ENCODE measurements at regions not wholly inside any gene's neighbourhood (a gene's known extent, or its start where the extent isn't known, plus 50 kb on each side); places are given as distances from the start of the nearest gene placed in this dataset.

DNA sequence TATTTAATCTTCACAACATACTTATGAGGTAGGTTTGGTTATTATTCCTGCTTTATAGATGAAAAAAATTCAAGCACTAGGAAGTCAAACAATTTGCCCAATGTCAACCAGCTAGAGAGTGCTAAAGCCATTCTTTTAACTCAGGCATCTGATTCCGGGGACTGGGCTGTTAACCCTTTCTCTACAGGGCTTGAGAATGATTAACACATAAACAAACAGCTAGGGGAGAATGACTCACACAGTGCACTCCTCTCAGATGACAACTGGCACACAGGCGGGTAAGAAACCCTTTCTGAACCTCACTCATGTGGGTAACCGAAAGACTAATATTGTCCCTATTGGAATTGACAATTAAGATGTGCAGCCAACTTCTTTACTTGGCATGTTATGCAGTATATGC, 86.3 kb upstream of the FSHR start:
- 23% methylated on average over 3 of the region's 3 CpGs for WGBS (ENCODE audit: low lambda C conversion rate)
- POLR2A ChIA-PET: no interaction called here
- Histone ChIP-seq H3K27ac (ENCODE audit: low read depth in 2 of 2, low read length in 1 of 2) (no peak overlapping the region), H3K9ac (no peak overlapping the region), H3K4me2 (no peak overlapping the region), H3F3A (replicated peaks; ENCODE audit: insufficient read depth) (no peaks in the 10 kb centered on the region), H3K9me3 (no peaks in the 10 kb centered on the region), H3K4me3 (ENCODE audit: low read depth in 2 of 2, low read length in 1 of 2) (no peak overlapping the region), H3K9me2 (no peaks in the 10 kb centered on the region), H3K79me2 (ENCODE audit: insufficient read depth) (no peaks in the 10 kb centered on the region), H3K36me3 (replicated peaks in 1 of 2; ENCODE audit: control insufficient read depth in 1 of 2, insufficient read depth in 2 of 2, low read length in 1 of 2) (no peaks in the 10 kb centered on the region), H4K20me1 (ENCODE audit: insufficient read depth) (no peaks in the 10 kb centered on the region), H2AFZ (ENCODE audit: low read depth) (no peak overlapping the region), H3K27me3 (ENCODE audit: insufficient read depth) (no peaks in the 10 kb centered on the region), H3K4me1 (ENCODE audit: control insufficient read depth in 1 of 2, insufficient read depth in 2 of 2, low read depth in 1 of 2, low read length in 1 of 2) (peaks cover 0 to 7% of the 10 kb centered on the region in 2 experiments; a peak in 1 of 4 replicates)
- CTCF ChIA-PET: no interaction called here
- DNase-seq: no peak
- TF ChIP-seq, protein P1, sequence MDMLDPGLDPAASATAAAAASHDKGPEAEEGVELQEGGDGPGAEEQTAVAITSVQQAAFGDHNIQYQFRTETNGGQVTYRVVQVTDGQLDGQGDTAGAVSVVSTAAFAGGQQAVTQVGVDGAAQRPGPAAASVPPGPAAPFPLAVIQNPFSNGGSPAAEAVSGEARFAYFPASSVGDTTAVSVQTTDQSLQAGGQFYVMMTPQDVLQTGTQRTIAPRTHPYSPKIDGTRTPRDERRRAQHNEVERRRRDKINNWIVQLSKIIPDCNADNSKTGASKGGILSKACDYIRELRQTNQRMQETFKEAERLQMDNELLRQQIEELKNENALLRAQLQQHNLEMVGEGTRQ (IDR thresholded peaks at IDR 0.05; ENCODE audit: borderline replicate concordance, low read depth, low read length): no peak

DNA sequence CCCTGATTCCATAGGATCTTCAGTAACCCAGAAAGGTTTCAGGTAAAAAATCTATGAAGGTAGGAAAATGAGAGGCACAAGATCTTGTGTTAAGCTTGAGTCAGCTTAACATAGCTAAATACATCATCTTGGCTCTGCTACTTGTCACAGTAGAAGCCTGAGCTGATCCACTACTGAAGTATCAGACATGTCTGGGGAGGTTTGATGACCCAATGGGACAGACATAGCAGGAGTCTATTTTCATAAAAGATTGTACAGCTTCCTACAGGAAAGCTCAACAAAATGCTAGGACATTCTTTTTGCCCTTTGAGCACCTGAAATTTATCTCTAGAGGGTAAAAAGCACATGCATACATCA, 84.3 kb upstream of the FSHR start:
- no peak for DNase-seq
- H4K20me1 ChIP-seq (ENCODE audit: insufficient read depth): no peaks in the 10 kb centered on the region
- H2AFZ ChIP-seq (ENCODE audit: low read depth): no peak overlapping the region
- TF ChIP-seq TEAD4 (IDR thresholded peaks at IDR 0.05; ENCODE audit: borderline replicate concordance, insufficient read depth): no peak
- no peak overlapping the region for H3K4me3 ChIP-seq (ENCODE audit: low read depth in 2 of 2, low read length in 1 of 2)
- H3F3A ChIP-seq (replicated peaks; ENCODE audit: insufficient read depth): no peaks in the 10 kb centered on the region
- peaks cover 0 to 7% of the 10 kb centered on the region in 2 experiments; a peak in 1 of 4 replicates for H3K4me1 ChIP-seq (ENCODE audit: control insufficient read depth in 1 of 2, insufficient read depth in 2 of 2, low read depth in 1 of 2, low read length in 1 of 2)
- H3K9me2 ChIP-seq: no peaks in the 10 kb centered on the region
- CTCF ChIA-PET: interaction anchor here (1.5 to 1.9 kb wide), 2 partner anchors 17 to 293 kb away, joined by 3 to 8 read pairs; no protein-coding TSS in a partner anchor
- no peaks in the 10 kb centered on the region for H3K79me2 ChIP-seq (ENCODE audit: insufficient read depth)
- no peaks in the 10 kb centered on the region for H3K9me3 ChIP-seq
- H3K27me3 ChIP-seq (ENCODE audit: insufficient read depth): no peaks in the 10 kb centered on the region
- H3K36me3 ChIP-seq (replicated peaks in 1 of 2; ENCODE audit: control insufficient read depth in 1 of 2, insufficient read depth in 2 of 2, low read length in 1 of 2): no peaks in the 10 kb centered on the region
- H3K4me2 ChIP-seq: no peak overlapping the region
- H3K27ac ChIP-seq (ENCODE audit: low read depth in 2 of 2, low read length in 1 of 2): no peak overlapping the region
- no peak overlapping the region for H3K9ac ChIP-seq
- POLR2A ChIA-PET: interaction anchor here (0.6 kb wide), 1 partner anchor 1136 kb away, joined by 3 read pairs; no protein-coding TSS in a partner anchor

DNA sequence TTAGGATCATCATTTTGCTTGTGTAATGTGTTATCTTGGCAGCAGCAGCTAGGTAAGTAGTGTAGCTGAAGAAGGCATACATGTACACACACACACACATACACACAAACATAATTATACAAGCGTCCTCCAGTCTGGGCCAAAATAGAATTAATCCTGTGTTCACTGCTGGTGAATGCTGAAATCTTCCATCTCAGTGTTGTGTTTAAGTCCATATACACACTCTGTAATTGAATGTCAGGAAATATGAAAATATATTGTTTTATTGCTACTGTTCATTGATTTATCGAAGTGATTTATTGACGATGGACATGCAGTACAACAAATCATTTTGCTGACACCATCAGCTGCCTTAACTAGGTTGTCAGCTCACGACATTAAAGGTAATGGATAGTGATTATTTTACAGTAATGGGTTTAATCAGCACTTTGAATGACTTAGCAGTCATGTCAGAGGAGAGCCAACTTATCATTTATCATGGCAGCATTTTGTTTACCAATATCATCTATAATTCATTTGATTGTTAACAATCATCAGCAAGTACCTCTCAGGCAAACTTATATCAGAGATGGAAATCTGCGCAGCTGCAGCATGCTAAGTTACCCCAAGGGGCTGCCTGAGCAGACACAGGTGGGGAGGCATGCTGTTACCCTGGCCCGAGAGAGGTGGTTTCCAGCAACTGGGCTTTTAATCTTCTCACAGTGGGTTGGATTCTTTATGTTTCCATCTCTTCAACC, 83.7 kb upstream of the FSHR start:
- no peak overlapping the region for H3K4me2 ChIP-seq
- no peak for DNase-seq
- H3K79me2 ChIP-seq (ENCODE audit: insufficient read depth): no peaks in the 10 kb centered on the region
- H3F3A ChIP-seq (replicated peaks; ENCODE audit: insufficient read depth): no peaks in the 10 kb centered on the region
- H3K9ac ChIP-seq: no peak overlapping the region
- H3K9me2 ChIP-seq: no peaks in the 10 kb centered on the region
- ChIA-PET POLR2A (interaction anchor here (0.6 kb wide), 1 partner anchor 1137 kb away, joined by 3 read pairs; no protein-coding TSS in a partner anchor), CTCF (interaction anchor here (1.5 to 1.9 kb wide), 2 partner anchors 18 to 292 kb away, joined by 3 to 8 read pairs; no protein-coding TSS in a partner anchor)
- no peaks in the 10 kb centered on the region for H3K36me3 ChIP-seq (replicated peaks in 1 of 2; ENCODE audit: control insufficient read depth in 1 of 2, insufficient read depth in 2 of 2, low read length in 1 of 2)
- H4K20me1 ChIP-seq (ENCODE audit: insufficient read depth): no peaks in the 10 kb centered on the region
- H3K27me3 ChIP-seq (ENCODE audit: insufficient read depth): no peaks in the 10 kb centered on the region
- no peak overlapping the region for H2AFZ ChIP-seq (ENCODE audit: low read depth)
- H3K4me1 ChIP-seq (ENCODE audit: control insufficient read depth in 1 of 2, insufficient read depth in 2 of 2, low read depth in 1 of 2, low read length in 1 of 2): peaks cover 0 to 7% of the 10 kb centered on the region in 2 experiments; a peak in 1 of 4 replicates
- no peak overlapping the region for H3K4me3 ChIP-seq (ENCODE audit: low read depth in 2 of 2, low read length in 1 of 2)
- WGBS (ENCODE audit: low lambda C conversion rate): 25% methylated on average over 6 of the region's 6 CpGs
- H3K9me3 ChIP-seq: no peaks in the 10 kb centered on the region
- TF ChIP-seq POLR2AphosphoS5 (IDR thresholded peaks at IDR 0.05; ENCODE audit: low read depth, low read length) (no peak), TCF12 (IDR thresholded peaks at IDR 0.05) (no peak), JUND (IDR thresholded peaks at IDR 0.05) (no peak), EZH2phosphoT487 (IDR thresholded peaks at IDR 0.05; ENCODE audit: borderline replicate concordance, low read depth) (no peak)
- TF ChIP-seq, protein P1 (IDR thresholded peaks at IDR 0.05; ENCODE audit: borderline replicate concordance, low read depth, low read length): no peak
- TF ChIP-seq, protein P2, sequence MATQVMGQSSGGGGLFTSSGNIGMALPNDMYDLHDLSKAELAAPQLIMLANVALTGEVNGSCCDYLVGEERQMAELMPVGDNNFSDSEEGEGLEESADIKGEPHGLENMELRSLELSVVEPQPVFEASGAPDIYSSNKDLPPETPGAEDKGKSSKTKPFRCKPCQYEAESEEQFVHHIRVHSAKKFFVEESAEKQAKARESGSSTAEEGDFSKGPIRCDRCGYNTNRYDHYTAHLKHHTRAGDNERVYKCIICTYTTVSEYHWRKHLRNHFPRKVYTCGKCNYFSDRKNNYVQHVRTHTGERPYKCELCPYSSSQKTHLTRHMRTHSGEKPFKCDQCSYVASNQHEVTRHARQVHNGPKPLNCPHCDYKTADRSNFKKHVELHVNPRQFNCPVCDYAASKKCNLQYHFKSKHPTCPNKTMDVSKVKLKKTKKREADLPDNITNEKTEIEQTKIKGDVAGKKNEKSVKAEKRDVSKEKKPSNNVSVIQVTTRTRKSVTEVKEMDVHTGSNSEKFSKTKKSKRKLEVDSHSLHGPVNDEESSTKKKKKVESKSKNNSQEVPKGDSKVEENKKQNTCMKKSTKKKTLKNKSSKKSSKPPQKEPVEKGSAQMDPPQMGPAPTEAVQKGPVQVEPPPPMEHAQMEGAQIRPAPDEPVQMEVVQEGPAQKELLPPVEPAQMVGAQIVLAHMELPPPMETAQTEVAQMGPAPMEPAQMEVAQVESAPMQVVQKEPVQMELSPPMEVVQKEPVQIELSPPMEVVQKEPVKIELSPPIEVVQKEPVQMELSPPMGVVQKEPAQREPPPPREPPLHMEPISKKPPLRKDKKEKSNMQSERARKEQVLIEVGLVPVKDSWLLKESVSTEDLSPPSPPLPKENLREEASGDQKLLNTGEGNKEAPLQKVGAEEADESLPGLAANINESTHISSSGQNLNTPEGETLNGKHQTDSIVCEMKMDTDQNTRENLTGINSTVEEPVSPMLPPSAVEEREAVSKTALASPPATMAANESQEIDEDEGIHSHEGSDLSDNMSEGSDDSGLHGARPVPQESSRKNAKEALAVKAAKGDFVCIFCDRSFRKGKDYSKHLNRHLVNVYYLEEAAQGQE (IDR thresholded peaks at IDR 0.05; ENCODE audit: low read depth, low read length): no peak
- TF ChIP-seq, protein P3, sequence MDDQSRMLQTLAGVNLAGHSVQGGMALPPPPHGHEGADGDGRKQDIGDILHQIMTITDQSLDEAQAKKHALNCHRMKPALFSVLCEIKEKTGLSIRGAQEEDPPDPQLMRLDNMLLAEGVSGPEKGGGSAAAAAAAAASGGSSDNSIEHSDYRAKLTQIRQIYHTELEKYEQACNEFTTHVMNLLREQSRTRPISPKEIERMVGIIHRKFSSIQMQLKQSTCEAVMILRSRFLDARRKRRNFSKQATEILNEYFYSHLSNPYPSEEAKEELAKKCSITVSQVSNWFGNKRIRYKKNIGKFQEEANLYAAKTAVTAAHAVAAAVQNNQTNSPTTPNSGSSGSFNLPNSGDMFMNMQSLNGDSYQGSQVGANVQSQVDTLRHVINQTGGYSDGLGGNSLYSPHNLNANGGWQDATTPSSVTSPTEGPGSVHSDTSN (IDR thresholded peaks at IDR 0.05): no peak
- H3K27ac ChIP-seq (ENCODE audit: low read depth in 2 of 2, low read length in 1 of 2): no peak overlapping the region

Measured in SK-N-SH (cell line).